Thyroid gland (tissue), 4 donors: ENCODE measurements at regions not wholly inside any gene's neighbourhood (a gene's known extent, or its start where the extent isn't known, plus 50 kb on each side); places are given as distances from the start of the nearest gene placed in this dataset.
A peak's percentile ranks its signal among the peaks of the same experiment; 100 is the strongest.

ENCODE experiments used
- DNase-seq, 2 donors: peaks; one replicate each; pipeline ENCODE4 v3.0.0-alpha.2; 2019
- H3K27ac ChIP-seq, 3 donors: fragments of 200-600 bp; sonication (generic); 1 replicate in 2 of 3; 2 replicates in 1 of 3; pipeline ENCODE4 v1.5.1; 2016 to 2019; ENCODE audit warnings: mild to moderate bottlenecking in 1 of 3, moderate library complexity in 1 of 3
- H3K27me3 ChIP-seq: fragments of 200-600 bp; sonication (generic); one replicate; pipeline ENCODE4 v1.5.1; 2019
- H3K36me3 ChIP-seq, 2 donors: fragments of 200-600 bp; sonication (generic); one replicate each; pipeline ENCODE4 v1.5.1; 2016 to 2019
- H3K4me1 ChIP-seq, 2 donors: fragments of 200-600 bp; sonication (generic); one replicate each; pipeline ENCODE4 v1.5.1; 2017 to 2019
- H3K4me3 ChIP-seq, 3 donors: fragments of 200-600 bp; sonication (generic); replicated peaks in 1 of 3; 1 replicate in 2 of 3; 2 replicates in 1 of 3; pipeline ENCODE4 v1.5.1; 2016; ENCODE audit warnings: mild to moderate bottlenecking in 1 of 3
- H3K9me3 ChIP-seq: fragments of 200-600 bp; sonication (generic); one replicate; pipeline ENCODE4 v1.5.1; 2017
- POLR2A ChIP-seq, 2 donors: fragments of 450-650 bp; IDR thresholded peaks; one replicate each; pipeline ENCODE4 v1.6.1; 2017; ENCODE audit warnings: antibody characterized with exemption in 2 of 2, mild to moderate bottlenecking in 2 of 2, moderate library complexity in 1 of 2
- WGBS, 2 donors: methylation state at CpG; one replicate each; pipeline ENCODE4 v1.1.5; 2017; 5-methylcytosine and 5-hydroxymethylcytosine counted together
- intact Hi-C: fragments of 100-400 bp; cut with DNase I; formaldehyde crosslinking; loops from one replicate; pipeline ENCODE4 v1.15.1; 2023
- TF ChIP-seq, protein P1 (sequence below), 6 experiments: fragments of 200-600 bp in 3 of 6; fragments of 450-650 bp in 3 of 6; sonication (generic) in 3 of 6; IDR thresholded peaks; one replicate each; pipeline ENCODE4 v1.5.1; 2016 to 2019; ENCODE audit warnings: antibody characterized with exemption in 6 of 6, mild to moderate bottlenecking in 2 of 6, inconsistent platforms in 1 of 6, moderate library complexity in 1 of 6

DNA sequence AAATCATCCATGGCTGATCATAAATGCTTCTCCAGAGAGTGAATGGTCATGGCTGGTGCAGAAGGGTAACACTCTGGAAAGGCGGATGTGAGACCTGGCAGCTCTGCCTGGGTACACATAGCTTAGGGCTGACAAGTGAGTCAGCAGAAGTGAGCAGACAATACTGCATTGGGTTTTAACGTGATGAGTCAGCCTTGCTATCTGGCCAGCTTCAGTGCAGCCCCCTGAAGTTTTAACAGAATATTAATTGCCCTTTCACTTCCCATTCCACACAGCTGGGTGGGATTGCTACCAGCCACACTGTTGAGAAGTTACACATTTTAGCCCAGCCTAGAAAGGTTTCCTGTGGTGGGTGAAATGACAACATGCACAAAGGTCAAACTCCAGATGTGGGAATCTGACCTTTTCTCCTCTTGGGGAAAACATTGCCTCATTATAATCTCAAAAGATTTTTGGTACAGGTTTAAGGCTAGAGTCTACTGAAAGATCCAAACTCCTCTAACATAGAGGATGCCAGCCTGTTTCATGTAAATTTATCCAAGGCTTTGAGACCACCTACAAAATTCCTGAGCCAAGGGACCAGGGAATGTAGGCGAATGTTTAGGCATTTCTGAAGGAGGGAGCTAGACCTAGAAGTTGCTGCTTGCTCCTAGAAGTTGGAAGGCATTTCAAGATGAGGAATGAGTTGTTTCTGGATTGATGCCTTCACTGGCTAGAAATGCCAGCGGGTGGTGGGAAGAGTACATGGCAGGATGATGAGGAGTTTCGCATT, 230.3 kb upstream of the PGRMC2 start:
- Histone ChIP-seq H3K9me3 (no peaks in the 10 kb centered on the region), H3K4me1 (peaks cover 8 to 20% of the 10 kb centered on the region in 2 donors), H3K27ac (peak overlapping the region in 1 of 3 donors; percentile 28), H3K27me3 (no peaks in the 10 kb centered on the region), H3K36me3 (no peaks in the 10 kb centered on the region), H3K4me3 (no peak overlapping the region)
- TF ChIP-seq, protein P1, sequence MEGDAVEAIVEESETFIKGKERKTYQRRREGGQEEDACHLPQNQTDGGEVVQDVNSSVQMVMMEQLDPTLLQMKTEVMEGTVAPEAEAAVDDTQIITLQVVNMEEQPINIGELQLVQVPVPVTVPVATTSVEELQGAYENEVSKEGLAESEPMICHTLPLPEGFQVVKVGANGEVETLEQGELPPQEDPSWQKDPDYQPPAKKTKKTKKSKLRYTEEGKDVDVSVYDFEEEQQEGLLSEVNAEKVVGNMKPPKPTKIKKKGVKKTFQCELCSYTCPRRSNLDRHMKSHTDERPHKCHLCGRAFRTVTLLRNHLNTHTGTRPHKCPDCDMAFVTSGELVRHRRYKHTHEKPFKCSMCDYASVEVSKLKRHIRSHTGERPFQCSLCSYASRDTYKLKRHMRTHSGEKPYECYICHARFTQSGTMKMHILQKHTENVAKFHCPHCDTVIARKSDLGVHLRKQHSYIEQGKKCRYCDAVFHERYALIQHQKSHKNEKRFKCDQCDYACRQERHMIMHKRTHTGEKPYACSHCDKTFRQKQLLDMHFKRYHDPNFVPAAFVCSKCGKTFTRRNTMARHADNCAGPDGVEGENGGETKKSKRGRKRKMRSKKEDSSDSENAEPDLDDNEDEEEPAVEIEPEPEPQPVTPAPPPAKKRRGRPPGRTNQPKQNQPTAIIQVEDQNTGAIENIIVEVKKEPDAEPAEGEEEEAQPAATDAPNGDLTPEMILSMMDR (IDR thresholded peaks at IDR 0.05) = no peak
- TF ChIP-seq POLR2A (IDR thresholded peaks at IDR 0.05) = no peak
- 72 to 76% methylated on average over 5 of the region's 5 CpGs for WGBS, 2 donors
- DNase-seq = peak; percentile 44 to 65
- intact Hi-C loops = no loop called here

DNA sequence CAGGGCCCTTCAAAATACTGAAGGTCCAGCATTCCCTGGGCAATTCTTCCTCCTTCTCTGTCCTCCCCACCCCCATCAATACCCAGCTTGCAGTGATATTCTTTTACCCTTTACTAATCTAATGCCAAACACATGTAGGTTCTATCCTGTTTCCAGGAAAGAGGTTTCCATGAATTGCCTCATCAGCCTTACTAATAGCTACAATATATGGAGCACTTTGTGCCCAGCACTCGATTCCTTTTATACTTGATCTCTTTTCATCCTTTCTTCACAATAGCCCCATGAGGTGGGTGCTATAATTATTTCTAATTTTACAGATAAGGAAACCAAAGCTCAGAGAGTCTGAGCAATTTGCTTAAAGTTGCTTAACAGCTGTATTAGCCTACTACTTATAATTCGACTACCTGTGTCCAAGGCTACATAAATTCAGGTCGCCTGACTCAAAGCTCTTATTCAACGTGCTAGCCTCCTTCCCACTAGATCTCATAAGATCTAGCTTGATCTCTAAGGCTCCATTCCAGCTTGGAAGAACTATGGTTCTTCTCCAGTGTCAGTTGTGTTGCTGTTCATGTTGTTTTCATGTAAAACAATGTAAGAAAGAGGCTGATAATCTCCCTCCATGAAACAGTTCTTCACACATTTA, 229.6 kb upstream of the PGRMC2 start:
- Histone ChIP-seq H3K9me3 (no peaks in the 10 kb centered on the region), H3K4me1 (peaks cover 8 to 20% of the 10 kb centered on the region in 2 donors), H3K4me3 (no peak overlapping the region), H3K27ac (peak overlapping the region in 2 of 3 donors; percentile 11 to 25), H3K27me3 (no peaks in the 10 kb centered on the region), H3K36me3 (no peaks in the 10 kb centered on the region)
- intact Hi-C loops = no loop called here
- 76 to 81% methylated on average over 4 of the region's 4 CpGs for WGBS, 2 donors
- no peak for DNase-seq
- TF ChIP-seq POLR2A (IDR thresholded peaks at IDR 0.05) = no peak
- TF ChIP-seq, protein P1 (IDR thresholded peaks at IDR 0.05) = no peak

DNA sequence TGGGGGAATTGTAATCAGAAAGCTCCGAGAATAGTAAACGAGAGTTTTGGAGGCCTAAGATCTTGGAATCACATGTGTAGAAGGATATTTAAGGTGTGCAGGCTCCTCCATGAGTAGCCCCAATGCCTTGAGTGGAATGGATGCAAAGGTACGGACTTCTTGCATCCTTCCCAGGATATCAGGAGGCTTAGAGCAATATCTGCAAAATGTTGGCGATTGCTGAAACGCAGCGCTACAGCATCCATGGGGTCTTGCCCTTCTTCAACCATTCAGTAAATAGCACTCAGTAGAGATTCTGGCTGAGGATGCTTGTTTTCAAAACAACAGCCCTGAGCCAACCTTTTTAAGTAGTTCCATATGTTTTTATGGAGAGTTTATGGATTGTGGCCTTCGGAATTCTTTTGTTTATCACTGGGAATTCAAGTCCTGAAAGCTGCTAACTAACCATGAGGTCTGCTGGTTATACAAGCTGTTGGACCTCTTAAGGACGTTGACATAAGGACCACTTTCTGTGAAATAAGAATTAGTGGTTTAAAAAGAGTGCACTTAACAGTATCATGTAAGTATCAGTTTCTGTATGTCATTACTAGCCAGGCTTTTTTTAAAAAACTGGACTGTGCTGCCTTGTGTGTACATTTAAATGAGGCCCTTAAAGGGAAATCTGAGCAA, 228.8 kb upstream of the PGRMC2 start:
- H3K27ac ChIP-seq = peak overlapping the region in 1 of 3 donors; percentile 25
- intact Hi-C loops = no loop called here
- DNase-seq = no peak
- WGBS, 2 donors = 63 to 72% methylated on average over 8 of the region's 8 CpGs
- H3K36me3 ChIP-seq = no peaks in the 10 kb centered on the region
- H3K4me3 ChIP-seq = no peak overlapping the region
- no peaks in the 10 kb centered on the region for H3K9me3 ChIP-seq
- H3K27me3 ChIP-seq = no peaks in the 10 kb centered on the region
- TF ChIP-seq, protein P1 (IDR thresholded peaks at IDR 0.05) = no peak
- no peak for TF ChIP-seq POLR2A (IDR thresholded peaks at IDR 0.05)
- peaks cover 8 to 20% of the 10 kb centered on the region in 2 donors for H3K4me1 ChIP-seq

DNA sequence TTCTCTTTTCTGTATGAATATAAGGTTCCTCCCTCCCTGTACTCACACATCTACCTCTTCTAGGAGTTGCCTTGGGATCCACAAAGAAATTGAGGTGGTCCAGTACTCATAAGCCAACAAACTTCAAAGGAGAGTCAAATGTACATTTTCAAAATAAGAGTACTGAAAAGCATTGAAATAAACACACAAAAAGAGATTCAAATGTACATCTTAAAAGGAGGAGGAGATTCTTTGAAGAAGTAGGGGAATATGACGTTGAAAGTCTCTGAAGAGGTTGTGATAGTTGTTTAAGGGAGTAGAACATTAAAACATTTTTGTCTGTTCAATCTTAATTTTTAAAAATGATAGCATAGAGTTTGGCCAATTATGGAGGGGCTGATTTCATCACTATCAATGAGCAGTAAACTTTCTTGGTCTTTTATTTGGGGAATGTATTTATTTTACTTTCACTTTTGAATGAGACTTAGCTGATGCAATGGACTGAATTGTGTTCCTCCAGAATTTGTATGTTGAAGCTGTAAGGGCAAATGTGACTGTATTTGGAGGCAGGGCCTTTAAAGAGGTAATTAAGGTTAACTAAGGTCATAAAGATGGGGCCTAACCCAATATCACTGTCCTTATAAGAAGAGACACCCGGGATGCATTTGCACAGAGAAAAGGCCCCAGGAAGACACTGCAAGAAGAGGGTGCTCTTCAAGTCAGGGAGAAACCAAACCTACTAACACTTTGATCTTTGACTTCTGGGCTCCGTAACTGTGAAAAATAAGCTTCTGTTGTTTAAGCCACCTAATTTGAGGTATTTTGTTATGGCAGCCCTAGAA, 226.3 kb upstream of the PGRMC2 start:
- H3K9me3 ChIP-seq = no peaks in the 10 kb centered on the region
- no peaks in the 10 kb centered on the region for H3K36me3 ChIP-seq
- no peaks in the 10 kb centered on the region for H3K27me3 ChIP-seq
- H3K4me1 ChIP-seq = peaks cover 8 to 16% of the 10 kb centered on the region in 2 donors
- WGBS, 2 donors = 90 to 95% methylated on average over 3 of the region's 3 CpGs
- intact Hi-C loops = no loop called here
- no peak overlapping the region for H3K4me3 ChIP-seq
- H3K27ac ChIP-seq = no peak overlapping the region
- no peak for TF ChIP-seq POLR2A (IDR thresholded peaks at IDR 0.05)
- TF ChIP-seq, protein P1 (IDR thresholded peaks at IDR 0.05) = no peak
- DNase-seq = no peak
